GM23338 (cell line): ENCODE measurements at regions not wholly inside any gene's neighbourhood (a gene's known extent, or its start where the extent isn't known, plus 50 kb on each side); places are given as distances from the start of the nearest gene placed in this dataset.

ENCODE experiments used
- ATAC-seq: fragments of 200-7000 bp; cut with Tn5 transposase; 3 replicates; pipeline ENCODE4 v1.9.1; 2020
- DNase-seq: peaks from one replicate; pipeline ENCODE4 v3.0.0-alpha.2; 2015; ENCODE audit warnings: low spot score
- H2AFZ ChIP-seq: fragments of 200-600 bp; sonication (generic); 2 replicates; pipeline ENCODE4 v1.8.0; 2016; ENCODE audit warnings: antibody characterized with exemption, mild to moderate bottlenecking, moderate library complexity
- H3F3A ChIP-seq: fragments of 200-600 bp; sonication (generic); replicated peaks from 2 replicates; pipeline ENCODE4 v1.8.0; 2017; ENCODE audit warnings: antibody characterized with exemption, mixed run types, low read depth
- H3K27ac ChIP-seq: fragments of 200-600 bp; sonication (generic); 2 replicates; pipeline ENCODE4 v1.6.1; 2016; ENCODE audit warnings: low read depth
- H3K27me3 ChIP-seq: fragments of 200-600 bp; sonication (generic); 2 replicates; pipeline ENCODE4 v1.8.0; 2016; ENCODE audit warnings: mild to moderate bottlenecking, mixed run types, moderate library complexity; ENCODE audit not compliant: insufficient read depth
- H3K36me3 ChIP-seq: fragments of 200-600 bp; sonication (generic); 2 replicates; pipeline ENCODE4 v1.8.0; 2016; ENCODE audit warnings: mild to moderate bottlenecking; ENCODE audit not compliant: insufficient read depth
- H3K4me1 ChIP-seq: fragments of 200-600 bp; sonication (generic); 2 replicates; pipeline ENCODE4 v1.8.0; 2016; ENCODE audit warnings: mild to moderate bottlenecking, moderate library complexity; ENCODE audit not compliant: insufficient read depth
- H3K4me2 ChIP-seq: fragments of 200-600 bp; sonication (generic); 2 replicates; pipeline ENCODE4 v1.7.1; 2017; ENCODE audit warnings: mixed run types
- H3K4me3 ChIP-seq: fragments of 200-600 bp; sonication (generic); 2 replicates; pipeline ENCODE4 v1.6.1; 2016; ENCODE audit warnings: mixed run types
- H3K79me2 ChIP-seq: fragments of 200-600 bp; sonication (generic); replicated peaks from 2 replicates; pipeline ENCODE4 v1.8.0; 2017; ENCODE audit warnings: mild to moderate bottlenecking; ENCODE audit not compliant: insufficient read depth
- H3K9me2 ChIP-seq: fragments of 200-600 bp; sonication (generic); 2 replicates; pipeline ENCODE4 v1.8.0; 2017; ENCODE audit not compliant: insufficient read depth
- H4K20me1 ChIP-seq: fragments of 200-600 bp; sonication (generic); replicated peaks from 2 replicates; pipeline ENCODE4 v1.8.0; 2017; ENCODE audit warnings: mild to moderate bottlenecking; ENCODE audit not compliant: insufficient read depth
- H3K27ac Mint-ChIP-seq: 2 replicates; pipeline ENCODE4 v1.8.0; 2020; ENCODE audit warnings: inconsistent platforms, mild to moderate bottlenecking, moderate library complexity, mixed read lengths
- H3K27me3 Mint-ChIP-seq: 3 replicates; pipeline ENCODE4 v1.8.0; 2022; ENCODE audit warnings: low read depth, mild to moderate bottlenecking, moderate library complexity, mixed read lengths, inconsistent platforms; ENCODE audit not compliant: insufficient read depth, poor library complexity
- H3K36me3 Mint-ChIP-seq: 3 replicates; pipeline ENCODE4 v1.8.0; 2021; ENCODE audit warnings: low read depth, mild to moderate bottlenecking, inconsistent platforms, moderate library complexity, mixed read lengths
- H3K4me1 Mint-ChIP-seq: 3 replicates; pipeline ENCODE4 v1.8.0; 2020; ENCODE audit warnings: mild to moderate bottlenecking, inconsistent platforms, mixed read lengths
- H3K4me3 Mint-ChIP-seq: 3 replicates; pipeline ENCODE4 v1.8.0; 2021; ENCODE audit warnings: moderate library complexity, mild to moderate bottlenecking, inconsistent platforms, mixed read lengths
- H3K9me3 Mint-ChIP-seq: 3 replicates; pipeline ENCODE4 v1.8.0; 2020; ENCODE audit warnings: moderate library complexity, mild to moderate bottlenecking, inconsistent platforms, mixed read lengths
- CREB1 ChIP-seq: fragments of 250-450 bp; sonication (Bioruptor Pico); IDR thresholded peaks from 2 replicates; pipeline ENCODE4 v1.5.0; 2020; ENCODE audit warnings: low read depth, mild to moderate bottlenecking, moderate library complexity
- ETS1 ChIP-seq: IDR thresholded peaks from 2 replicates; pipeline ENCODE4 v1.6.1; 2016; ENCODE audit warnings: antibody characterized with exemption
- EZH2 ChIP-seq: fragments of 200-600 bp; sonication (generic); IDR thresholded peaks from one replicate; pipeline ENCODE4 v1.8.0; 2017; ENCODE audit warnings: antibody characterized with exemption, mild to moderate bottlenecking, low read depth; ENCODE audit not compliant: unreplicated experiment
- JUNB ChIP-seq: IDR thresholded peaks from one replicate; pipeline ENCODE4 v1.6.1; 2016; ENCODE audit warnings: antibody characterized with exemption; ENCODE audit not compliant: unreplicated experiment
- REST ChIP-seq: IDR thresholded peaks from one replicate; pipeline ENCODE4 v1.6.1; 2018; ENCODE audit warnings: antibody characterized with exemption; ENCODE audit not compliant: unreplicated experiment
- ZNF114 ChIP-seq: fragments of 250-450 bp; sonication (Bioruptor Pico); IDR thresholded peaks from 2 replicates; pipeline ENCODE4 v1.5.0; 2020; ENCODE audit warnings: mild to moderate bottlenecking, moderate library complexity
- ZNF331 ChIP-seq: fragments of 250-450 bp; sonication (Bioruptor Pico); IDR thresholded peaks from 2 replicates; pipeline ENCODE4 v1.5.0; 2020; ENCODE audit warnings: low read depth, mild to moderate bottlenecking, moderate library complexity
- ZNF462 ChIP-seq: fragments of 250-450 bp; sonication (Bioruptor Pico); IDR thresholded peaks from 2 replicates; pipeline ENCODE4 v1.5.0; 2020; ENCODE audit warnings: mild to moderate bottlenecking, moderate library complexity
- TF ChIP-seq, protein P1 (sequence below), 2 experiments: fragments of 200-600 bp in 1 of 2; sonication (generic) in 1 of 2; conservative IDR thresholded peaks; 2 replicates each; pipeline versions ENCODE4 v1.5.1 to v1.6.1; 2016 to 2017; ENCODE audit warnings: antibody characterized with exemption in 2 of 2, low read depth in 2 of 2, mild to moderate bottlenecking in 2 of 2, moderate library complexity in 1 of 2

- no peaks in the 10 kb centered on the region for H3K36me3 Mint-ChIP-seq
- peaks cover 6% of the 10 kb centered on the region for H3K27me3 Mint-ChIP-seq
- no peaks in the 10 kb centered on the region for H3K36me3 ChIP-seq
- H3K79me2 ChIP-seq: no peaks in the 10 kb centered on the region
- ATAC-seq: no peak
- H3K4me1 Mint-ChIP-seq: no peaks in the 10 kb centered on the region
- no peak overlapping the region for H3K27ac Mint-ChIP-seq
- H3K27ac ChIP-seq: no peak overlapping the region
- H3K4me2 ChIP-seq: no peak overlapping the region
- H3K27me3 ChIP-seq: no peaks in the 10 kb centered on the region
- H3K9me3 Mint-ChIP-seq: no peaks in the 10 kb centered on the region
- H3F3A ChIP-seq: no peaks in the 10 kb centered on the region
- H2AFZ ChIP-seq: no peak overlapping the region
- H4K20me1 ChIP-seq: no peaks in the 10 kb centered on the region
- TF ChIP-seq ZNF331 (CRISPR knock-in tag): no peak
- no peak for TF ChIP-seq ZNF114 (CRISPR knock-in tag)
- no peak for TF ChIP-seq ZNF462 (CRISPR knock-in tag)
- TF ChIP-seq JUNB: no peak
- no peak for TF ChIP-seq REST
- TF ChIP-seq ETS1: no peak
- TF ChIP-seq, protein P1, sequence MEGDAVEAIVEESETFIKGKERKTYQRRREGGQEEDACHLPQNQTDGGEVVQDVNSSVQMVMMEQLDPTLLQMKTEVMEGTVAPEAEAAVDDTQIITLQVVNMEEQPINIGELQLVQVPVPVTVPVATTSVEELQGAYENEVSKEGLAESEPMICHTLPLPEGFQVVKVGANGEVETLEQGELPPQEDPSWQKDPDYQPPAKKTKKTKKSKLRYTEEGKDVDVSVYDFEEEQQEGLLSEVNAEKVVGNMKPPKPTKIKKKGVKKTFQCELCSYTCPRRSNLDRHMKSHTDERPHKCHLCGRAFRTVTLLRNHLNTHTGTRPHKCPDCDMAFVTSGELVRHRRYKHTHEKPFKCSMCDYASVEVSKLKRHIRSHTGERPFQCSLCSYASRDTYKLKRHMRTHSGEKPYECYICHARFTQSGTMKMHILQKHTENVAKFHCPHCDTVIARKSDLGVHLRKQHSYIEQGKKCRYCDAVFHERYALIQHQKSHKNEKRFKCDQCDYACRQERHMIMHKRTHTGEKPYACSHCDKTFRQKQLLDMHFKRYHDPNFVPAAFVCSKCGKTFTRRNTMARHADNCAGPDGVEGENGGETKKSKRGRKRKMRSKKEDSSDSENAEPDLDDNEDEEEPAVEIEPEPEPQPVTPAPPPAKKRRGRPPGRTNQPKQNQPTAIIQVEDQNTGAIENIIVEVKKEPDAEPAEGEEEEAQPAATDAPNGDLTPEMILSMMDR (conservative IDR thresholded peaks at IDR 0.05; ENCODE audit: low read depth in 2 of 2): no peak
- no peak for TF ChIP-seq EZH2
- no peak for TF ChIP-seq CREB1
- no peaks in the 10 kb centered on the region for H3K4me1 ChIP-seq
- H3K4me3 ChIP-seq: no peak overlapping the region
- no peak for DNase-seq
- peaks cover 13% of the 10 kb centered on the region; the same call in 1 of the 2 replicates for H3K9me2 ChIP-seq
- no peak overlapping the region for H3K4me3 Mint-ChIP-seq
Measured at GRCh38 chr2:62441824-62442223, 64.2 kb downstream of the TMEM17 start.
